NB4 (cell line): ENCODE measurements at regions not wholly inside any gene's neighbourhood (a gene's known extent, or its start where the extent isn't known, plus 50 kb on each side); places are given as distances from the start of the nearest gene placed in this dataset.

Experiments
- CTCF ChIP-seq: IDR thresholded peaks from one replicate; pipeline ENCODE4 v1.5.1; 2012; ENCODE audit warnings: low read depth, low read length
- MAX ChIP-seq: IDR thresholded peaks from 2 replicates; pipeline ENCODE4 v1.6.1; 2011; ENCODE audit warnings: low read depth, low read length
- MYC ChIP-seq: IDR thresholded peaks from 2 replicates; pipeline ENCODE4 v1.6.1; 2011; ENCODE audit warnings: low read depth, low read length
- POLR2A ChIP-seq: IDR thresholded peaks from 2 replicates; pipeline ENCODE4 v1.6.1; 2011; ENCODE audit warnings: mild to moderate bottlenecking; ENCODE audit not compliant: insufficient read length; ENCODE audit errors: extremely low read depth

- no peak for TF ChIP-seq CTCF
- TF ChIP-seq MAX: no peak
- no peak for TF ChIP-seq POLR2A
- no peak for TF ChIP-seq MYC
Observed at GRCh38 chr5:2227433-2227832, 344.7 kb upstream of the IRX4 start.
